ENCODE measurements at regions not wholly inside any gene's neighbourhood (a gene's known extent, or its start where the extent isn't known, plus 50 kb on each side); places are given as distances from the start of the nearest gene placed in this dataset.
A peak's percentile ranks its signal among the peaks of the same experiment; 100 is the strongest.
"Not testable (repeated sequence)": the region's sequence is repeated elsewhere in the genome, so short reads cannot be mapped to it uniquely, and the experiment has no call there.

DNA sequence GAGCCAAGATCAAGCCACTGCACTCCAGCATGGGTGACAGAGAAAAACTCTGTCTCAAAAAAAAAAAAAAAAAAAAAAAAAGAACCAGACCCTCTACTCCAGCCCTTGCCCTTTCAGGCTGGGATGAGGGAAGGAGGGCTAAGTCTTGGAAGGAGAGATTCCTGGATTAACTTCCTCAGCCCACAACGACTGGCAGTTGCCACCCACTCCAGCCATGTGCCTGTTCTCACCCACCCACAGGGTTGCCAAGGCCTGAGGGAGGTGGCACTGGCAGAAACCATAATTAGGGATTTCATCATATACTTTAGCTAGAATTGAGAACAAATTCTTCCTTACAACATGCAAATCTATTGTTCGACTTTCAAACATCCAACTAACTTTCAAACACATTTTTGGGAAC is 87.8 kb upstream of the SLC30A5 start:
- DNase-seq, result no peak

DNA sequence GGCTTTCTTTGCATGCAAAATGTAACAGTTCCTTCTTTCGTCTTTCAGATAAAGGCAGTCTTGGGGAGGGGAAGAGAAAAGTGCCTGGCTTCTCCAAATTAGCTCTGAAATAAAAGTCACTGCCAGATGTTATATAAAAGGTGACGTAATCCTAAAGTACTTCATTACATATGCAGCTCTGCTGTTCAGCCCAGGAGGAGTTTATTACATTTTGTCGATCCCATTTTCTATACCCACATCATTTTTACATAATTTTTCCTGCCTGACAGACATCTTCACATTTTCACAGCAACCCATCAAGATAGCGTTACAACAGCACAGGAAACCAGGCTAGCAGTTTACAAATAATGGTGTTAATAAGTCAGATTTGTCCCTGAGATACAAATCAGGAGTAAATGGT is 86.7 kb upstream of the SLC30A5 start:
- peak; percentile 65 for DNase-seq

DNA sequence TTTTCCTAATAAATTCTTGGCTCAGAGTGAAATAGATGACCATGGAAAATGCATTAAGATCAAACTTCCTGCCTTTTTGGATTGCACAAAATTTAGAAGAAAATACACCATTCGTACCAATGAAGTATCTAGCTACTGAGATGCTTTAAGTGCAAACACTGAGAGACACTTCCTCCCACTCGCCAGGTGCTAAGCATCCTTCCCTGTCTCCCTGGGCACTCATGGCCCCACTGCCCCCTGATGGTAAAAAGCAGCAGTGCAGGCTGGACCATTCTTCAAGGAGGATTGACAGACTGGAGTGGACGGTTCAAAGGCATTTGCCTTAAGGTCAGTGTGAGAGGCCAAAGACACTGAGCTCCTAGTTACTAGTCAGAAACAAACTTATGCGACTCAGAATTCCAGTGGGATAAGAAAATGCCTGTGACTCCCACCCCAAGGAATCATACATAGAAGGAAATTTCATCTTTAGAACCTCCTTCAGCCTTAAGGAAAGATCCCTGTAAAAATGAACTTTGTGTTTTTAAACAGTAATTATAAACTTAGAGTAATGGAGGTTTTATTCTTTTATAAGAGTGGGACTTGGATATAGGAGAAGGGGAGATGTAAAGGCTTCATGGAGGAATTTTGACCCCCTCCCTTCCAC is 86.0 kb upstream of the SLC30A5 start:
- DNase-seq, result peak; percentile 86

DNA sequence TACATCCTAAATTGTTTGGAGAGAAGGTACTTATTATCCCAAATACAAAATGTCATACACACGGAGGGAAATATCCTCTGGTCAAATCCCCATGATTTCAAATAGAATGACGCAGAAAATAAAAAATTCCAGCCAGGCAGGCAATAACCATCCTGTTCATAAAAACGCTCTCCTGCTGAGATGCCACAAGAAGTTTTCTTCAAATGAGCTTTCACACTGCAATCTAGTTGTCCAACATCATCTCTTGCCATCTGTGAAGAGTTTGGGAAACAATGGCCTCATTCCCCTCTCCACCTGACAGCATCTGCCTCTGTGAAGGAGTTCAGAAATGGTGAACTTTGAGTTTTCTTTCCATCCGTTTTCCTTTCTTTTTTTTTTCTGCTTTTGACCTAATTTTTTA is 83.3 kb upstream of the SLC30A5 start:
- DNase-seq, result no peak

DNA sequence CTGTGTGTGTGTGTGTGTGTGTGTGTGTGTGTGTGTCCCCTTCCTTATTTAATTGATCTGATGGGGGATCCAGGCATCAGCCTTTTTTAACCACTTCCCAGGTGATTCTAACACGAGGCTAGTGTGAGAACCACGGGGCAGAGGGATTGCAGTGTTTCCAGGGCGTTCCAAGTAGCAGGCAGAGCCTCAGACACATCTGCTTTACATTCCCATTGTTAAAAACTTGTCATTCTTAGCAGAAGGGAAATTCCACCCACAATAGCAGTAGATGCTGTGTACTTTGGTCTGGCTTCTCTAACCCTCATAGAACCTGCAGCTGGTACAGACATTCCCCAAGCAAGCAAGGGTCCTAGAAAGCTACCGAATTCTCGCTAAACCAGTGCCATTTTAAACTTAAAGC is 81.9 kb upstream of the SLC30A5 start:
- DNase-seq, result no peak

DNA sequence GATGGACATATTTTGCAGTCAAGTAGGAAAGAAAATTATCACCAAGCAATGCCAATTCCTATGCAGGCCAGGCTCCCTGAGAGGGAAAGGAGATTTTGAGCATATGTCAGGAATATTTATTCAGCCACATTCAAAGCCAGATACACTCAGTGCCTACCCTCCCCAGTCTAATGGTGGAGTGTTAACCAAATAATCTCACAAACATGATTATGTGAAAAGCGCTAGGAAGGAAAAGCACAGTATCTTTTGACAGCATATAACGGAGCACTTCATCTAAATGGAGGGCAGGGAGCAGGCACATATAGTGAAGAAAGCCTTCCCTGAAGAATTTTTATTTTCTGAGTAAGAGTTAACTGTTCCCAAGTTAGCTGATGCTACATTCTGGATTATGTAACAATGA is 80.3 kb upstream of the SLC30A5 start:
- no peak for DNase-seq

DNA sequence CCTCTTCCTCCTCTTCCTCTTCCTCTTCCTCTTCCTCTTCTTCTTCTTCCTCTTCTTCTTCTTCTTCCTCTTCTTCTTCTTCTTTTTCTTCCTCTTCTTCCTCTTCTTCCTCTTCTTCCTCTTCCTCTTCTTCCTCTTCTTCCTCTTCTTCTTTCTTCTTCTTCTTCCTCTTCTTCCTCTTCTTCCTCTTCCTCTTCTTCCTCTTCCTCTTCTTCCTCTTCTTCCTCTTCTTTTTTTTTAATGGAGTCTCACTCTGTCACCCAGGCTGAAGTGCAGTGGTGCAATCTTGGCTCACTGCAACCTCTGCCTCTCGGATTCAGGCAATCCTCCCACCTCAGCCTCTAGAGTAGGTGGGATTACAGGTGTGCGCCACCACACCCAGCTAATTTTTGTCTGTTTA is 79.8 kb upstream of the SLC30A5 start:
- DNase-seq, result not testable (repeated sequence)

DNA sequence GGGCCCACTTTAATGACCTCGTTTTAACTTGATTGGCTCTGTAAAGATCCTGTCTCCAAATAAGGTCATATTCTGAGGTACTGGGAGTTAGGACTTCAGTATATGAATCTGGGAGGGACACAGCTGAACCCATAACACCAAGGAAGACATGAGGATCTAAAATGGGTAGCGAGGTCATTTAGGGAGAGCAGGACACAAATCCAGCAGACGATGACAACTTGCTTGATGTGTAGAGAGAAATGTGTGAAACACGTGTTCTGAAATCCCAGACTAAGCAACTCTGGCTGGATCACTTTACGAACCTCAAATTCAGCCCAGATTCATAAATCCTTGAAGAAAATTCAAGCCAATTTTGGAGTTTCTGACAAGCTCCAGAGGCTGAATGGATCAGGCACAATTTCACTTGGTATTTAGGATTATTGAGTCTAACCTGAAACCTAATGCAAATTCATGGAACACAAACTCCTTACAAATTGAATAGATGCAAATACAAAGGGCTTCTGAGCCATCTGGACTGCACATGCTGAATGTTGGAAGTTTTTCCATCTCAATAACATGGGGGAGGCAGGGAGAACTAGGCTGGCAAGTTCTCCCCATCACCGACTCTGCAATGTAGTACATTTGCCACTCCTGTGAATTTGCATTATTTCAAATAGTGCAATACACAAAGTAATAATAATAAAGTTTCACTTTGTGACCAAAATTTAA is 74.0 kb upstream of the SLC30A5 start:
- DNase-seq, result no peak

DNA sequence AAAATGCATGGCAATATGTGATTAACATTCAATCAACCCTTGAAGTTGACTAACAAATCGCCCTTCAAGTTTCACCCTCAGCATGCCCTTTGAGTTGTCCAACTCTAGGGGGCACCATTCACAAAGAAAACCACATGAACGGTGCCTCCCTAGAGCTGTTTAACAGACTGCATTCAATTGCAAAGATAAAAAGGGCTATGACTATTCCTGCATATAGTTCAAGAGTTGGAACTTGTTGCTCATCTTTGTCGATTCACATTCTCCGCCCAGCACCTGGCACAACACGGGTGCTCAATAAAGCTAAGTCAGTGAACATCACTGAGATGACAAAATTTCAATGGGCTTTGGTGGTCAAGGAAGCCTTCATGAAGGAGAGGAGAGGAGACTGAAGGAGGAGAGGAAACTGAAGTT is 69.6 kb upstream of the SLC30A5 start:
- peak; percentile 85 for DNase-seq

DNA sequence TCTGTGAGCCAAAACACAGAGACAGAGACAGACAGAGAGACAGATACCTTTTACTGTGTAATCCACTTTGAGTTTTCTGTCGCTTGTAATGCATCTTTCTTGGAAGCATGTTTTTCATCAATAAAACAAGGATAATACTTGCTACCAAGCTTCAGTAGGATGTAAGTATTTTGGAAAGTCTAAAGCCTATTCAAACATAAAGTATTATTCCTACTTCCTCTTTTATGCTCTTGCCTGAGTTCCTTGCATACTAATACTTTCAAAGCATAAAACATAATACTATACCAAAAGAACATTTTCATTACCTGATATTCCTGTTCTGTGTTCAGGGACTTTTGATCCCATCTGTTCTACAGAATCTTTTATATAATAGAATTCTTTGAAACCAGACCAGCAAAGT is 64.5 kb upstream of the SLC30A5 start:
- peak; percentile 40 for DNase-seq

DNA sequence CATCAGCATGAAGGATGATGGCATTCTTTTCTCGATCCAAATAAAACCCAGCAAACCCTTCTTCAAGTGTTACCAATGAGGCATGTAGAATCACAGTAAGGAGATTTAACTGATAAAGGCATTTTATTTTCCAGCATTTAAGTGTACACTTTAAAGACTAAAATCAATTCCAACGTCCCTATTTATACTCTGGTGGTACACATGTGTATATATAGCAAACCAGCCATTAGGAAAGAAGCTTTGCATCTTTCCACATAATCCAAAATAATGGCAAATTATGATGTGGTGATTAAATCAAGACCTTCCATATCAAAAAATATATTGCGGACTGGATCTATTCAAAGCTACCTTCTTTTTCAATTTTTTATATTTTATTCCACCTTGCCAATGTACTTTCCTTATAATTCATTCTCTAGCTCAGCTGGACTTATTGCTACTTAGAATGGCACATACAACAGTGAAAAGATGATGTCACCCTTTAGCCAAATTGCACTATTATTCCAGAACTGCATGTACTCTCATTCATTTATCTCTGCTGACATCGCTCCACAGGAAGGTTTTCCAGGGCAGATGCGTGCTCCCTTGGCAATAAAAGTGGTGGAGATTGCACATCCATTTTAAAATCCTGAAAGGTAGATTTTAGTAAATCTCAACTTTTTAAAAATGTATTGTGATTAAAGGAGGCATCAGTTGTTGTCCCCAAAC is 63.3 kb upstream of the SLC30A5 start:
- DNase-seq, result peak; percentile 29

DNA sequence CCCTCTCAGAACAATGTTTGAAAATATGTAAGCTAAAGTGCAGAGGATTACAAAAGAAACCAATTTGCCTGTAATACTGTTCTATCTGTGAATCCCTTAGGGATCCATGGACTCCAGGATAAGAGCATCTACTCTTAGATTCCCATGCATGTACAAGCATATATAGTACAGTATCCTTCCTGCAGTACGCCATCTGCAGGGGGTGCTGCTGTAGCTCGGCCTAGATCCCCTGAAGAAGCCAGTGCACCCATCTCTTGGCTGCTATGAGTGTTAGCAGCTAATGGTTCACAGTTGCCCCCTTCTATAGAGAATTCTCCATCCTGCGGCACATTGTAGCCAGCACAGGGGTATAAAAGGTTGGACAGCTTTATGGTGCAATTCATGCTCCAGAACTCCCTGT is 61.8 kb upstream of the SLC30A5 start:
- peak; percentile 13 for DNase-seq

DNA sequence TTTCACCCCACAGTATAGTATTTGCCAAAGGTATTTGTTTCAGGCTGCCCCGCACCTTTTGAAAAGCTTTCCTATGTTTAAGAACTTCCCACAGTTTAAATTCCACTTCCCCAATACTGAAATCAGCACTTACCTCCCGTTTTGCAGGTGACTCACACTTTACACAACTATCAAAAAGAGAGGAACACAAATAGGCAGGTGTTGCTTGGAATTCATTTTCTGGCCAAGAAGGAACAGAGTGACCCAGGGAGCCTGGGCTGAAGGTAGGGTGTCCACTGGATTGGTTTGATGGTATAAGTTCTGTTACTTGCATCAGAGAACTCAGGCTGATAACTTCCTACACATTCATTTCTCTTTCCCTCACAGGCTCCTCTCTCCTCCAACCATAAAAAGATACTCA is 60.1 kb upstream of the SLC30A5 start:
- DNase-seq, result no peak

DNA sequence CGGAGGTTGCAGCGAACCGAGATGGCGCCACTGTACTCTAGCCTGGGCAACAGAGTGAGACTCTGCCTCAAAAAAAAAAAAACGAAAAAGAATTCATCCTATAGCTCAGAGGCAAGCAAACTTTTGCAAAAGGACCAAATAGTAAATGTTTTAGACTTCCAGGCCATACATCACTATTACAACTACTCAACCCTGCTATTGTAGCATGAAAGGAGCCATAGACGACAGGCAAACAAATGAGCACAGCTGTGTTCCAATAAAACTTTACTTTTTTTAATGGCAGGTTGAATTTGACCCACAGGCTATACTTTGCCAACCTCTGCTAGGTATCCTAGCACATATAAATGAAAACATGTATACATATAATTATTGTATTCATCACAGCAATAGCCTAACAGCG is 58.9 kb upstream of the SLC30A5 start:
- DNase-seq, result no peak

DNA sequence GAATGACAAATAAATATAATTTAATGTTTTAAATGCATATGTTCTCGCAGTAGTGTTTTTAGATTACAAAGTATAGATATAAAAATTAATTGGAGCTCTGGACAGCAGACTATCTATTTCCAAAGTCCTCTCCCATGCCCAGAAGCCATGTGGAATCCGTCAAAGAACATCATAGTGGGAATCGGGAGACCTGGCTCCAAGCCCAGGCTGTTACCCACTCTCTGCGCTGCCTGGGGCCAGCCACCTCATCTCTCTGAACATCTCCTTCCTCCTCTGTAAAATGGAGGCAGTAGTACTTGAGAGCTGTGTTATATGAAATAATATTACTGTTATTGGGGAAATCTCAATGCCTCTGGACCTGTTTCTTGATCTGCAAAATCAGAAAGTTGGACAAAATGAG is 58.1 kb upstream of the SLC30A5 start:
- DNase-seq, result no peak

DNA sequence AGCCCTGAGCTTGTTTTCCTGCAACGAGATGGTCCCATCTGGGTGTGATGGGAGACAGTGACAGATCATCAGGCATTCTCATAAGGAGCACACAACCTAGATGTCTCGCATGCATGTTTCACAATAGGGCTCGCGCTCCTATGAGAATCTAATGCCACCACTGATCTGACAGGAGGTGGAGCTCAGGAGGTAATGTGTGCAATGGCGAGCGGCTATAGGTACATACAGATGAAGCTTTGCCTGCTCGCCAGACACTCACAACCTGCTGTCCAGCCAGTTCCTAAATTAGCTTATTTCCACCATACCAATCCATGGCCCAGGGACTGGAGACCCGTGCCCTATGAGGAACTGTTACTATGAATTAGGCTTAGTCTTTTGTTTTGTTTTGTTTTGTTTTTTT is 55.3 kb upstream of the SLC30A5 start:
- no peak for DNase-seq

DNA sequence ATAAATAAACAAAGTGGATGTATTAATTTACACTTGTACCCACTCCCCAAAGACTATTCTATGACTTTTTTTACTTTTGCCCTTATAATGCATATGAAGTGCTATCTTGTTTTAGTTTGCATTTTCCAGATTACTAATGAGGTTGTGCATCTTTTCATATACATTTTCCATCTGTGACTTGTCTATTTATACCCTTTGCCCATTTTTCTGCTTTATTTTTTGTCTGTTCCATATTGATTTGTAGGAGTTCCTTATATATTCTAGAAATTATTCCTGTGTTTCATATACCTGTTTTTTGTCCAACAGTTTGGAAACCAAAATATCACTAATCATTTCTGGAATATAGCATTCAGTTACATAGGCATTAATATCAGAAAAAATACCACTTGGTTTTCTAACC is 54.0 kb upstream of the SLC30A5 start:
- no peak for DNase-seq

DNA sequence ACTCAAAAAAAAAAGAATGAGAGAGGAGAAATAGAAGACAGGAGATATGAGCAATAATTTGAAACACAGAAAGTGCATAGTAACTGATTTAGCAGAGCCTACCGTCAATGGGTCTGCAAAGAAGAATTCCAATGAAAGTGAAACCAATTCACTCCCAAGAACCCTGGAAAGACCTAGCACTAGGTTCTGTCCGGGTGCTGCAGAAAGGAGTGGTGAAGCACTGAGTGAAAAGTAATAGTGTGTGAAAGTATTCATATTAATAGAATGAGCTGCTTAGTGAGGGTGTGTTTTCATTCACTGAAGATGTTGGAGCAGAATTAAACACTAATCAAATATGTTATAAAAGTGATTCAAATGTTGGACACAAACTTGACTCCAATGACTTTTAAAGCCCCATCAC is 51.3 kb upstream of the SLC30A5 start:
- no peak for DNase-seq

DNA sequence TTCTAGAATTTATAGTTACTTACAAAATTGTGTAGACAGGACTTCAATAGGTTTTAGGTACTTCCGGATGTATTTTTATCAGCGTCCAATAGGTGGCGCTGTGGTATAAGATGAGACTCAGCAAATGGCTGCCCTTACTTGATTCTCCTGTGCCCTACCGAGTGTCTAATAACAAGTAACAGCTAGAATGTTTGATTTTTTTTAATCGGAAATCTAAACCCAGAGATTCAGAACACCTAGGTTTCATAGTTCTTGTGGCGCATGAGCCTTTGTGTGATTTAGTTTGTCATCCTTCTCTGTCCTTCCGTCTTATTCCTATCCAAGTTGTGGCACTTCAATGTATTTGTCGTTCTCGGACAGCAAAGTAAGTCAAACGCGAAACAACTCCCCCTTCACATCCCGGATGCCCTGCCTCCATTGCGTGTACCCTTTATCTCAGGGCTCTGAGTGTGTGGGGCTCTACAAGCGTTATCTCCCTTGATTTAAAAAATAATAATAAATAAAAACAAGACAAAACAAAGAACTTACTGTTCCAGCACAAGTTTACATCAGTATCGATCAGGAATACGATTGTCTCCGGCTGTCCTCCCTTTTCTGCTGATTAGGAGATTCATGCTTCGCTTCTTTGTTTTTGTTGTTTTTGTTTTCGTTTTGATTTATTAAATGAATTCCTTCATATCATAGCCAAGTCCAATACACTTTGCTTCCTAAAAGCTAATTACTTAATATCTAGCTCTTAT is 50.7 kb upstream of the SLC30A5 start:
- peak; percentile 93 for DNase-seq

DNA sequence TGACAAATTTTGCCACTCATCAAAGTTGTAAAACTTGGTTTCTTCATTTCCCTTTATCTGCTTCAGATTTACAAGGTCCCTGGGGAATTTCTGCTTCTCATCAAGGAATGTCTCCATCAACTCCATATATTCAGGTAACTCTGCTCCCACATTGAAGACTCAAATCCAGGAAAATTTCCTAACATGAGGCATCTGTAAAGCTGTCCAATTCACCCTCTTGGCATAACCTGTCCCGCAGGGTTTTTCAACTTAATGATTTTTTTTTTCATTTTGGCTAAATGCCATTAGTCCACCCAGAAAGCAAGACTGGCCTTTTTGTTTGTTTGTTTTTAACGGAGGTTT is 50.2 kb upstream of the SLC30A5 start:
- no peak for DNase-seq

All from OCI-M1 (cell line).